Activated CD4-positive, alpha-beta T cell treated with anti-CD3 and anti-CD28 coated beads, Interleukin-2, Interleukin-6, amounts not matched to agents 100 ng/mL and 50 ng/mL, durations not matched to agents 16 hours and 8 hours (primary cell): ENCODE measurements at regions not wholly inside any gene's neighbourhood (a gene's known extent, or its start where the extent isn't known, plus 50 kb on each side); places are given as distances from the start of the nearest gene placed in this dataset.

Source experiments
- DNase-seq: peaks from one replicate; pipeline ENCODE4 v3.0.0-alpha.2; 2020

- no peak for DNase-seq
These were observed 134.9 kb downstream of the JCAD start for GRCh38 chr10:29924436-29924835.

DNA sequence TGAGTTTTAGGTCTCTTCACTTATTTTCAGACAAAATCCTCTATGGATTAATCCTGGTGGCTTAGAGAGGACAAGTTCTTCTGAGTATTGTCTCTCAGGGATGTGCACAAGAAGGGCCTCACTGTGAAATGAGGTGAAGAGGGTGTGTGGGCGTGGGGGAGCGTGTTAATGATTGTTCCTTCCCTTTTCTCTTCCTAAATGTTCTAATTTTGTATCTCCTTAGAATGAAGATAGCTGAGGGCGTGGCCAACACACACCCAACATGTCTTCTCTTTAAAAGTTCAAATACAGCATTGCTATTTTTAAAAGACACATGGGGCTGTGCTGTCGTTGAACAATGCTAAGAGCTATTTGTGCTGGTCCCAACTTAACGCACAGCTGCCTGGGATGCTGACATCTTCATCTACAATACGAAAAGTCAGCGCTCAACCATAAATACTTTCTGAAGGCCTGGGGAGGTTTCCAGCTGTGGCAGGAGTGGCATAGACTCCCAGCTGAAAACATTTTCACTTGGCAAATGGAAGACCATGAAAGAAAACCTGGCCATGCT, 135.9 kb downstream of the JCAD start:
- DNase-seq: no peak

DNA sequence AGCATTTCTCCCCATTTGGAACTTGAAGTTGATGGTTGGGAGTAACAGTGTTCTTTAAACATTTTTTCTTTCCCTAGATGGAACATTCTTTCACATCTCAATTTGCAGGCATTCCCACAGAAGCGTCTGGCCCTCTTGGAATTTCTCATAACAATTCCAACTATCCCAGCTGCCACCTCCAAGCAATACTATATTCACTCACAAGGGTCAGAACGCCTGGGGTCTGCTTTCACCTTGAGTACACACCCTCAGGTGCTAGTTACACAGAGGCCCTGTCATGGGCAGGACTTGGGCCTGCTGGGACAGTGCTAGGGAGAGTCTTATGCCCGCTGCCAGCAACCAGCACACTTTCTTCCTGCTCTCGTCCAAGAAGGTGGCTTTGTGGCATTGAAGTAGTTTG, 136.5 kb downstream of the JCAD start:
- no peak for DNase-seq

GRCh38 chr10:29922226-29922625, 137.2 kb downstream of the JCAD start:
- DNase-seq: no peak

GRCh38 chr10:29921071-29921446, 138.3 kb downstream of the JCAD start:
- no peak for DNase-seq

GRCh38 chr10:29920408-29921070, 138.8 kb downstream of the JCAD start:
- no peak for DNase-seq

- no peak for DNase-seq
These were observed 140.6 kb downstream of the JCAD start for GRCh38 chr10:29918623-29919400.

GRCh38 chr10:29917311-29917710, 142.1 kb downstream of the JCAD start:
- no peak for DNase-seq

DNA sequence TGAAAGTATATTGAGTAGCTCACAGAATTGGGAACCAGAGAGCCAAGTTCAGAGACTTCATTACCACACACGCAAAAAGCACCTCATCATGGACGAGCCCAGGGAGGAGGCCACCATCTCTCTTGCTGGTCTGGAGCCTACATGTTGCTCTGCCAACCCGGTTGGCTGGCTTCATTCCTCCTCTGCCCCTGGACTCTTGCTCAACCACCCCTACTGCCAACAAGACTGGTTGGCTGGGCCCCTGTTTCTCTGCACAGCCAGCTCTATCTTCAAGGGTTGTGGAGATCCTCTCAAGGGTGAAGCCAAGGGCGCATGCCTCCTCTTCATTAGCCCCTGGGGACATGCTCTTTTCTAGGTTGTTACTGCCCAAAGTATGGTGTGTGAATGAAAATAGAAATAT, 142.7 kb downstream of the JCAD start:
- no peak for DNase-seq

DNA sequence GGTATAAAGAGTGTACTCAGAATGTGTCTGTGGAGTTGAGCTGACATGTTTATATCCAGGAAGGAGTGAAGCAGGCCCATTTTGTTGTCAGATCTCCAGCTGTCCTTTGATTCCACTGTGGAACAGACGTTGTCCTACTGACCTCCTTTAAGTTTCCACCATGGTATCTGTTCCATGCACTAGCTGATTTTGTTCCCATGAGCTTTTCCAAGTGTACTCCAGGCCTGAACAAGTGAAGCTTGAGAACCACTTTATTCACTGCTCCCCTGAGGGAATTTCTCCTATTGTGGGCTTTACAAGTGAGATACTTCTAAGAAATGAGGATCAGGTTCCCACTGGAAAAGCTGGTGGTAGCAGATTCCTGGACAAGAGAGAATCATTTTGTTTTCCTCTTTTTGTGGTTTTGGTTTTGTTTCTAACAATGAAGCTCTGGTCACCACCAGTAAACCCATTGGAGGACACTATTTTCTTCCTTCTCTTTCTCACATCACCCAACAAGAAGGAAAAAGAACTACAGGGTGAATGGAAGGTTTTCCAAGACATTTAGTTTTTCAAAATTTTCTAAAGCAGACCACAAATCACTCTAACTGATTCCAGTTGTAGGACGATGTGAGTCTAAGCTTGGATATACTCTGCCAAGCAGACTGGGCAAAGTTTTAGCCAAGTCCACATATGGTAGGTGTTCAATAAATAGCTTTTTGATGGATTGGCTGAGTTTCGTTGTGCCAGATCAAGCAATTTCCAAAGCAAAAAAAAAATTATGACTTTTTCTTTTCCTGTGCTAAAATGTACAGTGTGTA, 144.2 kb downstream of the JCAD start:
- DNase-seq: no peak

- peak; percentile 12 for DNase-seq
These were observed 150.4 kb downstream of the JCAD start for GRCh38 chr10:29908962-29909361.

DNA sequence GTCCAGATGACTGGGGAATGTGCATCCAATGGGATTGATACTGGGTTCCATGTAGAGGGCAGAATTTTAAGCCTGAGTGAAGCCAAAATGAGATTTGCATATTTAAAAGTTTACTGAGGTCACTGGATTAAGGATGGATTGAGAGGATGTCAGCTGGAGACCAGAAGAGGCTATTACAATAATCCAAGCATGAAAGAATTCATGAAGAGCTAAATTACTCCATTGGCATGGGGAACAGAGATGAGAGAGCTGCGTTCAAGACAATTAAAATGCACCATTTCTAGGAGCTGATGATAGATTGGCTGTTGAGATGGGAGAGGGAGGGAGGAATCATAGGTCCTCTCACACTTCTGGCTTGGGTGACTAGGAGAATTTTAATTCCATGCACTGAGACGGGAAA, 158.5 kb downstream of the JCAD start:
- DNase-seq: no peak

DNA sequence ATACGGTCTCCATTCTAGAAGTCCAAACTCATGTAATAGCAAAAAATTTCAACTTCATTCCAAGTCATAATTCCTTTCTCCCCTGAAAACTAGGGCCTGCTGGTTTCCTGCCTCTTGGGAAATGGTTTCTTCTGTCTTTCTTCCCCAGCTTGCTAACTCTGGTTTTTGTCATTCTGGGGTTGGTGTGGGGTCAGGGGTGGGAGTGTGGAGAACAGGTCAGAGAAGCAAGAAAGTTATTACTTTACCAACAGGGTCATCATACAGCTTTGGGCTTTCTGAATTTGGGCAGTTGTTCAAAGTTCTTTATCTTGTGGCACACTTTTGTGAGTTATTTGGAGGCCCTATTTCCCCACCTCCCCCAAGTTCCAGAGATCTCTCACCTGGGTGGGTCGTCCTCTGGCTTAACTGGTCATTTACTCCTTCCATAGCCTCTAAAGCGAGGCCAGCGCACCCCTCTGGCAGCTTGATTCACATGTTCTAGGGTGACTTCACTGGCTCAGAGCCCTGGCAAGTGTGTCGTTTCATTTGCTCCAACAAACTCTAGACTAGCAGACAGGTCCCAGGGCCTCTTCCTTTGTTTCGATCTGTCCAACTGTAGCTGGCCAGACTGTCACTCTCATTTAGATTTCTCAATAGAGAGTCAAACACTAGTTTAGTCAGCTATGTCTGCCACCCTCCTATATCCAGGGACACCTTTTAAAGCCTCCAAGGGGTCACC, 161.2 kb downstream of the JCAD start:
- no peak for DNase-seq

DNA sequence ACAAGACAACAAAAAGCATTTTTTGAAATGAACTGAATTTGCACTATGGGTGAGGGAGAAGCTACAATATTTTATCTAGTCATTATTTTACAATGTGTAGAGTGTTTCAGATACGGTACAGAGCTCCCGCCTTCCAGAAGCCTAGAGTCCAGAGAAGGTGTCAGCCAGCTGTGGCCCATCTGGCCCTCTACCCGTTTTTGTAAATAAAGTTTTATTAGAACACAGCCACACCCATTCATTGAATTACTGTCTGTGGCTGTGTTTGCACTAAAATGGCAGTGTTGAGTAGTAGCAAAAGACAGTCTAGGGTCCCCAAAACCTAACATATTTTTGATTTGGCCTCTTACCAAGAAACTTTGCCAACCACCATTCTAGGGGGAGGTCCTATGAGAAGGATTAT, 162.0 kb downstream of the JCAD start:
- DNase-seq: no peak

- DNase-seq: no peak
These were observed 163.3 kb downstream of the JCAD start for GRCh38 chr10:29896053-29896452.

DNA sequence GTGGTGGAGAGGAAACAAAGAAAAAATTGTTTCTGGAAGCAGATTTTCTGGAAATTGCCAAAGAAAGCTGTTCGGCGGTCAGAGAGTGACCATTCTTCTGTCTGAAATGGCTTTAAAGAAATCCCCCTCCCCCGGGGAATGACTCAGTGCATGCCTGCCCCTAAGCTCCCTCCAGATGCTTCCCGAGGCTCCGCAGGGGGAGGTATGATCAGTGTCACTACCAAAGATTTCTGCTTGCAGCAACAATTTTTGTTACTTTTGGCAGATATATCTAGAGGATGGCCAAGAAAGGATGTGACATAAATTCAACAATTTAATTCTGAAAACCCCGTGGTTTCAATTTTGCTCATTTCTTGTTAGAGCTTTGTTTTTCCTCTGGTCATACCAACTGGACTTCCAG, 163.9 kb downstream of the JCAD start:
- DNase-seq: no peak

GRCh38 chr10:29888321-29888720, 171.1 kb downstream of the JCAD start:
- no peak for DNase-seq

DNA sequence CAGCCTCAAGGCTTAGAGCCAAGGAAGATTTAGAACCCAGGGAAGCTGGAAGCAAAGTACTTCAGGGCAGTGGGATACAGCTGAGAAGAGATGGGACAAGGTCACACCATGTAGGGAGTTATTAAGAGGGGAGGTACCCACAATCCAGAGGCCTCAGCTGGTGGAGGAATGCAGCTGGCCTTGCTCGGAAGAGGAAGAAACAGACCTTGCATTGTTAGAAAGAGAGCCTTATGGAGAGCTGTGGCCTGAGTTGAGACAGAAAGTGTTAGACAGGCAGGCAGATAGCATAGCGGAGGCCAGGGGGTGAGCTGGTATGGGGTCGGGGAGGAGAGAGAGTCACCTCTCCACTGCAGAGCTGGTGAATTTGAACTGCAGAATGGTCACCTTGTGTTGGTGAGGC, 173.1 kb downstream of the JCAD start:
- DNase-seq: no peak

- no peak for DNase-seq
These were observed 176.2 kb downstream of the JCAD start for GRCh38 chr10:29883231-29883630.

DNA sequence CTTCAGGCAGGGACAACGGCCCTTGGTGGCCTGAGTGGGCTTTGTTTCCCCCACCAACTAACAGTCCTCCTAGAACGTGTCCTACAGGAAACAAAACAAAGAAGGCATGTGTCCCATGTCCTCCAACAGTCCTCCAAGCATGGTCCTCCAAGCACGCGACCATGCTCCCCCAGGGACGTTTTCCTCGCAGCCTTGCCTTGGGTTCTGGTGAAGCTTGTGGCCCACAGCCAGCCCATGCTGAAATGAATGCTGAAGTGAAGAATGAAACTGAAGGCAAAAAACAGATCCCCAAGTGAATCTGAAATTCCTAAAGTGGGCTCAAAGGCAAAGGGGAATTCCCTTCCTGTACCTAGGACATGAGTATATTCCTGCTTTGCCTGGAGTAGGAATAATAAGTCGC, 176.6 kb downstream of the JCAD start:
- no peak for DNase-seq

DNA sequence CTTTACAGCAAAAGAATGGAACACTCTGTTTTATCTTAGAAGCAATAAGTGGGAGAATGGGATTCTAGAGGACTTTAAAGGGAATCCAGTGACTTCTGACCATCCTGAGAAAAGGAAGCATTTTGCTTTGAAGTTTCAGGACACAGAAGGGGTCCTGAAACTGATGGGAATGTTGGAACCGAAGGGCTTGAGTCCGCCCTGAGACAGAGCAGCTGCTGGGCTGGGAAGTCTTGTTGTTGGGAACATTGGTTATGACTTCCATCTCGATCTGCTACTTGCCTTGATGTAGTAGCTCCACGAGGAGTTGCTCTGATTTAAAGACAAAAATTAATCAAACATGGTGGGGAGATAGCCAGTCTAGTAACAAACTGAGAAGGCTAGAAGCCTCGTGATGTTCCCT, 177.6 kb downstream of the JCAD start:
- DNase-seq: no peak

DNA sequence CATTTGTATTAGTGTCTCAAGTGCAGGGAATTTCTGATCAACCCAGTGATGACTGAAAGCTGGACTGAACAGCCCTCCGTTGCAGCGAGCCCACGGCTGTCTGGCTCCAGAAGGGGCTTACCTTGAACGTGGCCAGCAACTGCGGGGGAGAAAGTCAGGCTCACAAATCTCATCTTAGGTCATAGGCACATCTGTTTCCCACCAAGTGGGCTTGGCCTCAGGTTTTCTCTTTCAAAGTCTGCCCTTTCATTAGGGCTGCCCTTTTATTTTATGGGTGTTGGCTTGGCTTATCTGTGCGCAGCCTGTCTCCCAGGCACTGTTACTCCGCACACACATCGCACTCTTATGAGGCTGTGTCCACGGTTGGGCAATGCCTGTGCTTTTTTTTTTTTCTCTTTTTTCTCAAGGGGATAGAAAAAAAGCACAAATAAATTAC, 178.0 kb downstream of the JCAD start:
- no peak for DNase-seq

GRCh38 chr10:29880856-29881255, 178.5 kb downstream of the JCAD start:
- DNase-seq: no peak
